Endometrium (tissue), 2 donors: ENCODE measurements at regions not wholly inside any gene's neighbourhood (a gene's known extent, or its start where the extent isn't known, plus 50 kb on each side); places are given as distances from the start of the nearest gene placed in this dataset.

Experiments
- FAIRE-seq: peaks from 2 replicates; lab custom pipeline; 2012; peaks lifted over from hg19 to GRCh38; lab: Jason Lieb, UNC
- donor health status: control.
- donor health status: control.

DNA sequence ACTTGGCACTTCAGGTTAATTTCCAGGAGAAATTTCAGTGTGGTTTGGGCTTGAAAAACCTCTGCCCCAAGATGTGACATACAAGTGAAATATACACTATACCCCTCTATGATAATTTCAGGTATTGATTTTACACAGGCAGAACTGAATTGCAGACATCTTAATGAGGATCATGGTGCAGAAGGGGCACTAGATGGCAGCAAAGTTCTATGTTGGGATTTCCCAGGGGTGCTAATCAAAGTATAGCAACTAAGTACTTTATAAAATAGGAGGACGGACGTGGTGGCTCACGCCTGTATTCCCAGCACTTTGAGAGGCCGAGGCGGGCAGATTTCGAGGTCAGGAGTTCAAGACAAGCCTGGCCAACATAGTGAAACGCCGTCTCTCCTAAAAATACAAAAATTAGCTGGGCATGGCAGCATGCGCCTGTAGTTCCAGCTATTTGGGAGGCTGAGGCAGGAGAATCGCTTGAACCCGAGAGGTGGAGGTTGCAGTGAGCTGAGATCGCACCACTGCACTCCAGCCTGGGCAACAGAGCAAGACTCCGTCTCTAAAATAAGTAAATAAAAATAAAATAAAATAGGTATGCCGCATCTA lies 555.7 kb downstream of the ETS1 start:
- peak; percentile 54 for FAIRE-seq

DNA sequence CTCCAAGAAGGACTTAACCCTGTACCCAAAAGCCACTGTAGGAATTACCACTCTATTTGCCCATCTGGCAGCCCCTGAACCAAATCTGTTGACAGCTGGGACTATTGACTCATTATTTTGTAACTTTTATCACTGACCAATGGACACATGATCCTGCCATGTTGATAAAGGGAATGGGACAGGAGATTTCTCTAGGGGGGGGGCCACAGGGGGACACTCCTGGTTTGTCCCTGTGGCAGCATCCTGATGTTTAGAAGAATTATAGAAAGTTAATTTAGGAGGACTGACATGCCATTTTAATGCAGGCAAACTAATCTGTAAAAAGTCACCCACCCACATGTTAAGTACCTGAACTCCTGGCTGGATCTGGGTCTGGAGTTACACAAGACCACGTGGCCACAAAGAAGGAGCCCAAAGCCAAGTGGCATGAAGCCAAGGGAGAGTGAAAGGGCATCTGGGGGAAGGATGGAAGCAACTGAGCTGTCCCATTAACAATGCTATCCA lies 558.1 kb downstream of the ETS1 start:
- FAIRE-seq: no peak

DNA sequence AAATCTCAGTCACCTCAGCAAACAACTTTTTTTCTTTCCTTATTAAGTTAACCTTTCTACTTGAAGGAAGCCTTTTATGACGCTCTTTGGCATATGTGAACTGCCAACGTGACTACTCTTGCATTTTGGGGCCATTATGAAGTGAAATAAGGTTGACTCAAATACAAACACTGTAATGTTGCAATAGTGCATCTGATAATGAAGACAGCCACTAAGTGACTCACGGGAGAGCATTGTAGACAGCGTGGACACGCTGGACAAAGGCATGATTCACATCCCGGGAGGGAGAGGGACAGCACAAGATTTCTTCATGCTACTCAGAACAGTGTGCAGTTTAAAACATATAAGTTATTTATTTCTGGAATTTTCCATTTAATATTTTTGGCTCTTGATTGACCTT lies 560.8 kb downstream of the ETS1 start:
- no peak for FAIRE-seq

DNA sequence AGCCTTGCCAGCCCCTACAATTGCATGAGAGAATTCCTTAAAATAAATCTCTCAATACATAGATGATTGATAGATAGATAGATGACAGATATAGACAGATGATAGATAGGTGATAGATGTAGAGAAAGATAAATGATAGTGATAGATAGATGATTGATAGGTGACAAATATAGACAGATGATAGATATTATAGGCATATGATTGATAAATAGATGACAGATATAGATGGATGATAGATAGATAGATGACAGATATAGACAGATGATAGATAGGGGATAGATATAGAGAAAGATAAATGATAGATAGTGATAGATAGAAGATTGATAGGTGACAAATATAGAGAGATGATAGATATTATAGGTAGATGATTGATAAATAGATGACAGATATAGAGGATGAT lies 564.6 kb downstream of the ETS1 start:
- FAIRE-seq: no peak

DNA sequence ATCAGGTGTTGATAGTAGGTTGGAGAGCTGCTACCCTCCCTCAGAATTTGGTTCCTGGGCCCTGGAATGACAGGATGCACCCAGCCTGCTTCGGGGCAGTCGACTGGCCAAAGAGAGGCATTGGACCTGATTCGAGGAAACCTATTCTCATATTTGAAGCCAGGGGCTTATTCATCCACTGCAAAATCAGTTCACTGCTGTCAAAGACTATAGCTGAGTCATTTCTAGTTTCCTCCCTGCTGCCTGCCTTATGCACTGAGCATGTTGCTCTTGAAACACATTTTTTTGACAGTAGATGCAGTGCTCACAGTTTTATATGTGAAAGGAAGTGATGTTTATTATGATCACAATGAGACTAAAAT lies 565.4 kb downstream of the ETS1 start:
- FAIRE-seq: no peak

DNA sequence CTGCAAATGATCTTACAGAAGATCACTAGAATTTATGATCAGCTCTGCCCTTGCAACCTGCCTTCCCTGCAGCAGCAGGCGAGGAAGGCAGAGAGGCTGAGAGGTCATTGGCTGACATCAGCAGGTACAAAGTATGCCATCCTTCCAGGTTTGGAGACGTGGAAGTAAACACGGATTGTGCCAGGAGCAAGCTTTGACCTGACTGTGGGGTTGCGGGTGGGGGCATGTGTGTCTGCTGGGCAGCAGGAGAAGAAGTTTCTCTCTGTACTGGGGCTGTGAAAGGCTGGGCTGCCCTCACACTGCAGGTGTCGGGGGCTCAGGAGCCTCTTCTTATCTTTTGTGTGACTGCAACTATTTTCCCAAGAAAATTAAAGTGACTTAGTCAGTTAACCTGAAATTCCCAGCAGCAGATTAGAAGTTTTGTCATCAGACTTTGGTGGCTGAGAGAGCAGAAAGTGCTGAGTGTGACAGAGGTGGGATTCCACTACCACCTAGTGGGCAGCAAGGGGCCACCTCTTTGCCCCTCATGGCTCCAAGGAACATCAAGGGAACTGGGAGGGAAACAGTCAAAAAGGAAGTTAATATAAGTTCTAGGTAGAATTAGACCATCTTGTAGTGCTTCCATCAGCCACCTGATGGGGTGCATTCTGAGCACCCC lies 565.9 kb downstream of the ETS1 start:
- no peak for FAIRE-seq

DNA sequence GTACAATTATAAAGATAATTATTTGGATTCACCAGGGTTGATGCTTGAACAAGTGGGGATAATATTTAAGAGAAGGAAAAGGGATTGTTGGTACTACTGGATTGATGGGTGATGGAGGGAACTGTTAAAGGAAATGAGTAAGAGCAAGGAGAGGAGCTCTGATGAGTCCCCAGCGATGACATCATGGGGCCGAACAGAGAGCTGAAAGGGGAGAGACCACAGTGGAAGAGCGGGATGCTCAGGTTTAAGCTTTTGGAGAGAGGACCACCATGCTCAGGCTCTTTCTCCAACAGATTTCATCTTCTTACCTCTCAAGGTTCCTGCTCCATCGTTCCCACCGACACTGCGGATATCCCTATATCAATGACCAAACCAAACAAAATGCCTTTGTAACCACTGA lies 568.7 kb downstream of the ETS1 start:
- no peak for FAIRE-seq

DNA sequence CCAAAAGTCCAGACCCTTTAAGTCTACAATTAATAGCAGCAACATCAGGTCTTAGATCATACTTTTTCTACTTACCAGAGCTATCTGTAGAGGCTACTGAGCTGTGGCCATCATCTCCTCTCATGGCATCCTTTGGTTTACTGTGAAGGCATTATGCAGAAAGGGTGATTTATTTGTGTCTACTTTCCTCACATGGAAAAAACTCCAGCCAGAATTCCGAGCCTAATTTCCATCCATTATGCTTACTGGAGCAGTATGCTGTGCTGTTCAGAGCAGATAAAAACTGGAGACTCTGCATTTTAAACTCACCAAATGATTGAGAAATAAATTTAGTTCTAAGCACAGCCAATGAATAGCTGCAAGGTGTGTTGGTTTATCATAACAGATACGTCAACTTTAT lies 581.8 kb downstream of the ETS1 start:
- no peak for FAIRE-seq

DNA sequence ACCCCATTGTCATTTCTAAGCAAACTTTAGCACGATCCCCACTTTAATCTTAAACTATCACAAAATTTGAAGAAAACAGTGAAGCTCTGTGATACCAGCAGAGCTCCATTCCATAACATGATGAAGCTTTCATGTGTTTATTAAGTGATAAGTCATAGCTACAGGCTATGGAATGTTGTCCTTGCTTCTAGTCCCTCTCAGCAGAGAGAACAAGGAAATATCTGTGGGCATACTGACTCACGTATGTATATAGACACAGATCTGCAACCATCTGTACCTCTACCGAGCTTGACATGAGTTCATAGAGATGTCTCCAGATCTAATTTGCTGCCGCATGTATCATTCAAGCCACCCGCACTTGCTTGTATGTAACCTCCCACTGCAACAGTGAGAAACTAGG lies 588.9 kb downstream of the ETS1 start:
- no peak for FAIRE-seq

DNA sequence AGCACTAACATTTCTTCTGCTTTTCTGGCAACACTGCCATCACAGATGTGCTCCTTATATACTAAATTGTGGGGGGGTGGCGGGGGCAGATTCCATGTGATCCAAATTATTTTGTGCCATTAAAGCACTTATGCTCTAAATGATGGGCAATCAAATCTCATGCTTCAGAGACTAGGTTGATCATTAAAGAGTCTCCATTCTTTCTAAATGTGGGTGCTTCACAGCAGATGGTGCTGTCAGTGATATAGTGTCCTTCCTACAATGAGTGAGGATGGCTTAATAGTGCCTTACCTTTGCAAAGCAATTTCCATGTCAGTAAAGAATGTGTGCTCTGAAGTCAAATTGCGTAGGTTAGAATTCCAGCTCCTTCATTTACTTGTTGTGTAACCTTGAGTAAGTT lies 589.8 kb downstream of the ETS1 start:
- FAIRE-seq: no peak

DNA sequence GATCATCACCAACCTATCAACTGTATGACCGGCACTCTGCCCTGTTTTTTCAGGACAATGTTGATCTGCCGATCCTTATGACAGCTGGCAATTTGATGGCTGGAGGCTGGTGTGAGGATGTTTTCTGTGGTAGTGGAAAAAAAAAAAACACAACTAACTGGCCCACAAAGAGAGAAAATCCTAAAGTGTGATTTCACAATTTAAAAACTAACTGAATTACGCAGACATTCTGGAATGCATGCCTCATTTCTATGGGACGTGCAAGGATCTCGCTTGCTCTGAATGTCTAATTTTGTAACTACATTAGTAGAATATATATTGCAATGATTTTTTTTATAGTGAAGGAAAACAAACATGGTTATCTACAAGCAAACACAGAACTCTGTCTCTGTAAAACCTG lies 590.5 kb downstream of the ETS1 start:
- no peak for FAIRE-seq

DNA sequence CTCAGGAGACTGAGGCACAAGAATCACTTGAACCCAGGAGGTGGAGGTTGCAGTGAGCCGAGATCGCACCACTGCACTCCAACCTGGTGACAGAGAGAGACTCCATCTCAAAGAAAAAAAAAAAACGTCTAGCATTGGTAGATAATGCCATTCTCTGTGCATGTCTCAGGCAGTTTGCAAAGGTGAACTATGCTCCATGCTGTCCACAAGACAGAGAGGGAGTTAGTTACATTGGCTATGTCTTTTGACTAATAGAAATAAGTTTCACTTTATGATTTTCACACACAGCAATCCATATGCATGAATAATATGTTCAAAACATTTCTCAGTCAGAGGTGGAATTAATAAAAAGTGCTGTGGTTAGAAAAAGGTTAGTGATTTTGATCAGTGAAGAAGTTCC lies 591.4 kb downstream of the ETS1 start:
- no peak for FAIRE-seq

DNA sequence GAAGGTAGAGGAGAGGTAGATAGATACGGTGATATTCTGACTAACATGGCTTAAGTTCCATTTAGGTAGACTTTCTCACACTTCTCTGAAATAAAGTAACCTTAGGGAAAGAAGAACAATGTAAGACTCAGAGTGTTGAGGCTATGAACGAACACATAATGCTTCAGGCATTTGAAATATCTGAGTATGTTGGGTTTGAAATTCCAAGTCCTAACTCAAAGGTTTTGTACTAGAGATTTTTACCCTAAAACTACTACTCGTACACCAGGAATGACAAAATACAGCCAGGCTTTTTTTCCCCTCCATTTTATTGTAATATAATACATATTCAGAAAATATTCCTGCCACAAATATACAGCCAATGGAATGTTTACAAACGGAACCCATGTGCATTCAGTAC lies 592.6 kb downstream of the ETS1 start:
- no peak for FAIRE-seq

DNA sequence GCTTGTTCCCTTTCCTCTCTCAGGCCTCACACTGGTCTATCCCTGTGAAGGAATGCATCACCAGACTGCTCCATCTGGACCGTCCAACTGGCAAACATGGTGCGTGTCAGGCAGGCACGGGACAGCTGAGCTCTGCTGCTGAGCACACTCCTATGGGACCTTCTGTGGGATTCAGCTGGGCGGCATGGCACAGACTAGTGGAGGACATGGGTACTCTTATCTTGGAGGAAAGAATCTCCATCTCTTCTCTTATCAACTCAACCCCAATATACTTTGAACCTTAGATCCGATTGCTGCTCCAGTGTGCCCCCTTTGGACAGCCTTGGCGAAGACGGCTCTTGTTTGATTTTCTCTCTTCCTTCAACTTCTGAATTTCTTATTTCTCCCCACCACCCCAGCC lies 593.6 kb downstream of the ETS1 start:
- no peak for FAIRE-seq

DNA sequence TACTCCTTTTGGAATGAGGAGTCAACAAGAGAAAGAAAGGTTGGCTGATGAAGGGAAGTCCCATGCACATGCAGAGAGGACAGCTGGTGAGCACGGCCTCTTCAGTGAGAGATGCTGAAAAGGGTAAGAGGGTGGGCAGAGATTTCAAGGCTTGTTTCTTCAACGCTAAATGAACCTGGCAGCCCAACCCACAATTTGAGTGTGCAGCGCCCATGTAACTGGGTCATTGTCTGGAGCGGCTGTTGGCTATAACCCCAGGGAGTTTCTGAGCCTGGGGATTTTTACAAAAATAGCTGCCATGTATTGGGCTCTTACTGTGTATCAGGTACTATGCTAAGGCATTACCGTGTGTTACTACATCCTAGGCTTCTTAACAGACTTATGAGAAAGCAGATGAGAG lies 594.1 kb downstream of the ETS1 start:
- FAIRE-seq: no peak

DNA sequence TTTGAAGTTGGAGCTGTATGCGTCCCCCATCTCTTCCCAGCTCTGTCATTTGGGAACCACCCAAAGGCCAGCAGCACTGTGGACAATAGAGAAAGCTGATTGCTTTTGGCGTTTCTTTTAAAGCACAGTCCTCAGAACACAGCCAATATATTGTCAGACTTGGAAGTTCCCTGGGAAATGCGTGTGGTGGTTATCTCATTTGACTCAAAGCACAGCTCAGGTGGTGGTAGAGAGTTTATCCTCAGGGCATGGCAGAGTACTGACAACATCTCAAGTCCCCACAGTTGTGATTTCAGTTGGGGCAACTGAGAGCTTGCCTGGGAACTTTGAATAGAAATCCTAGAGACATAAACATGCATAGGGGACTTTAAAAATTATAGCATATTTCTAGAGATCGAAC lies 601.3 kb downstream of the ETS1 start:
- FAIRE-seq: no peak

DNA sequence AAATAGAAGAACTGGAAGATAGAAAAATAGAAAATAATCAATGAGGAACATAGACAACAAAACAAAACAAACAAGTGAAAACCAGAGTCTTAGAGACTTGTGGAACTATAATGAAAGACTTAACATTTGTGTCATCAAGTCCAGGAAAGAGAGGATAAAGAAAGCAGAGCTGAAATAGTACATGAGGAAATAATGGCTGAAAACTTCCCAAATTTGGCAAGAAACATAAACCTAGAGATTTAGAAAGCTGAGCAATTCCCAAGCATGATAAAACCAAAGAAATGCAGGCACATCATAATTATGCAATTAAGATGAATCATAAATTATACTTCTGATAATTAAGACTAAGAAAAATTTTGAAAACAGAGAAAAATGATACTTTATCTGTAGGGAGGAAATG lies 614.5 kb downstream of the ETS1 start:
- no peak for FAIRE-seq

DNA sequence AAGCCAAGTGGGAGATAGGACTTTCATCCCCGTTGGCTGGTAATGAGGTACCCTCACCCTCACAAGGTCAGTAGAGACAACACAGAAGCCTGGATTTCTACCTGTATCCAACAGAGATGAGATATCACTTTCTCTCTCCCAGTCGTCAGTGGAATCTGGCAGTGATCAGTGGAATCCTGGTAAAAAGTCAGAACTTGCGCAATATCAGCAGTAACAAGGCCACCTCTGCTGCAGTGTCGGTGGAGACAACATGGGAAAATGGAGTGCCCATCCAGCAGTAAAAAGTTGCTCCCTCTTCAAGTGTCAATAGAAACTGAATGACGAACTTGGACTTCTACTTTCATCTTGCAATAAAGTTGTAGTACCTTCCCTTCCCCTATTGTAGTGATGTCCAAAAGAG lies 615.9 kb downstream of the ETS1 start:
- no peak for FAIRE-seq

DNA sequence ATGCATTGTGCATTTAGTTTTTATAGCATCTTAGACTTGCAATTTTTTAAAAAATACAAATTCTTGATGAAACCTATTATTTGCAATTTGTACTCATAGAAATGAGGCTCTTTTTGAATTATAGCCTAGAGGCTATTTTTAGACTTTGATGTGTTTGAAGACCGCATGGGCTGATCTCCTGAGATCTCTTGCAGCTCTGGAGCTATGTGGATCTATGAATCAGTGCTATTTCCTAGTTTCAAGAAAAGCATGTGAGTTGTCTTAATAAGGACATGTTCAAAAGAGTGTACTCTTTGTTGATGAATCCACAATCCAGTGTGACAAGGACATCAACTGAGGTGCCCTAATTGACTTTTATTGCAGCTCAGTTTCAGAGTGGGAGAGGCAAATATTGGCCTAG lies 620.5 kb downstream of the ETS1 start:
- FAIRE-seq: no peak

DNA sequence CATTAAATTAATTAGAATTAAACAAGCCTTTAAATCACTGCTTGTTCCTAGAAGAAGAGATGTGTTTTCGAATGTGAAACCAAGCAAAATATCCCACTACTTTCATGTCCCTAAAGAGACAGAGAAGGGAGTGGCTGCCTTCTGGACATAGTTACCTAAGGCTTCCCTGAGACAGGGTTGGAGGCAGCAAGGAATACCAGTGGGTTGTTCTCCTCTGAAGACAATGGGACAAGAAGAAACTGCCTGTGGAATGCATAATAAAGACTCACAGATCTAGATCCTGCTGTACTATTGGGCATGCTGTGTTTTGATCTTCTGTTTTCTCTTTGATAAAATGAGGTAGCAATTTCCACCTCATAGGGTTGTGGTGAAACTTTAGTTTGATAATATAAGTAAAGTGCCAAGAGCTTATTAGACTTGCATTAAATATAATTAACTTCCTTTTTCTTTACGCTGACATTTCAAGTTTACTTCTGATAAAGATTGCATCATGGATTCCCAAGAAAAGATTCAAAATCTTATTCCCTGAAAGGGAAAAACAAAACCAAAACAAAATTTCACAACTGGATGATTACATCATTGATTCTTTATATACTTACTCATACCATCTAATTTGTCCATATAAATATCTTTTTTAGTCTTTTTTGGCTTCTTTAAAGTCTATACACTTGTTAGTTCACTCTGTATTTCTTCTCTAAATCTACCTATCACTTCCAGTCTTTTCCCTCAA lies 621.3 kb downstream of the ETS1 start:
- no peak for FAIRE-seq

DNA sequence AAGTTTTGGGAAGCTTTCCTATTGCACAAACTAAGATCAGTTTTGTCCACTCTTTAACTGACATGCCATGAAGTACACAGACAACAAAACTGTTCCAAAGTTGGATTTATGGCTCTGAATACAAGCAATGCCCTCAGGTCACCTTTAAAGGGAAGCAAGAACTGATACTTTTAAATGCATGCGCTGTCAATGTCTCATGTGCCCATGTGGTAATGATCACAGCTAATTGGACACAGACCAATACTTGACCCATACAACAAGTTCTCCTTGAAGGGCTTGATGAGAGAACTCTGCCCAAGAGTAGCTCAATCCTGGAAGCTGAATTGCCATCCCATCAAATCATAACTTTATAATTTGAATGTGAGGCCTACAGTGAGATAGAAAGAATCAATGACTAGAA lies 624.9 kb downstream of the ETS1 start:
- FAIRE-seq: no peak

DNA sequence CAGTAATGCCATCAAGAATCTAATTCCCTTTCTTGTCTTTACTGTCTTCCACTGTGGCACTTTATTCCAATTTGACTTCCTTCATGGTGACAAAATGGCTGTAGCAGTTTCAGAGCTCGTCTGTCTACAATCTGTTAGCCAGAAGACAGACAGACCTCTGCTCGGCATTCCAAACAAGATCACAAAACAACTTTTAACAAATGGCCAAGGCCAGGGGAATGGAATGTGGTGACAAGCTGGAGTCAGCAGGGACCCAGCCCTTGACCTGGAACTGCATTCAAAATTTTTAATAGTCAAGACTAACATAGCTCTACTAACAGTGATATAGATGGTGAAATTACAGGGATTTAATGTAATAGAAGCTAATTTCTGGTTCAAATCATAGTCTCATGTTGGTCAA lies 637.2 kb downstream of the ETS1 start:
- no peak for FAIRE-seq

DNA sequence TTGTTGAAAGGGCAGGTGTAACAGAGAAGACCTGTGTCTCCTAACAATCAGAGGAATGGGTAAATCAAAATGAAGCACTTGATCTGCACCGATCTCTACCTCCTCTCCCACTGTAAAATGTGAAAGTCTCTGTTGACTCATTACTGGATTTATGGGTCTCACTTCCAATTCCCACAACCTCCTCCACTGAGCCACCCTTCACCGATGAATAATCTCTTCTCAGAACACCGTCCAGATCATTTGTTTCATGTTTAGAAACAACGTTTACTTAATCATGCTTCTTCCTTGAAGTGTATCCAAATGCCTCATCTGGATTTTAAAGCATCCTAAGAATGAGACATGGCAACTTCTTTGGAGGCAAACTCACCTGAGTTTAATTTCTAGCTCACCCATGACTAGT lies 643.6 kb downstream of the ETS1 start:
- no peak for FAIRE-seq

DNA sequence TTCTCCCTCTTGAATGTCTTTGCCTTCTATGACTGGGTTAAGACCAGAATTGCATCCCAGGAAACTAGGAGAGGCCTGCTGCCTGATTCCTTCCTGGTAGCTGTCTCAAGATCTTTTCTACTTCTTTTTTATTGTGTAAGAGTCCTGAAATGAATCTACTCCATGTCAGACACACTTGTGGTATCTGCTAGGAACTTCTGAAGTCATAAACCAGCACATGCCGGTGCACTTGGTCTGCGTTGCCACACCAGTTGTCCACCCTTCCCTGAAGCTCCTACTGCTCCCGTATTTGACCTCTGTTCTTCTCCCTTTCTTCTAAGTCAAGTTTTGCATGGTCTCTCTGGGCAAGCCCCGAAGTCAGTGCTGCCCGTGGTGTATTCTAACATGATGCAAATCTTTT lies 644.2 kb downstream of the ETS1 start:
- no peak for FAIRE-seq
